Kidney epithelial cell (primary cell): ENCODE measurements at regions not wholly inside any gene's neighbourhood (a gene's known extent, or its start where the extent isn't known, plus 50 kb on each side); places are given as distances from the start of the nearest gene placed in this dataset.

Experiments
- DNase-seq: peaks from one replicate; pipeline ENCODE4 v3.0.0-alpha.2; 2010; ENCODE audit warnings: low read depth
- H3K27me3 ChIP-seq: 2 replicates; pipeline ENCODE4 v1.6.0; 2011; ENCODE audit warnings: low read length; ENCODE audit not compliant: control insufficient read depth, insufficient read depth
- H3K36me3 ChIP-seq: 2 replicates; pipeline ENCODE4 v1.5.1; 2011; ENCODE audit warnings: low read length; ENCODE audit not compliant: control insufficient read depth, insufficient read depth
- H3K4me3 ChIP-seq: 2 replicates; pipeline ENCODE4 v1.5.1; 2011; ENCODE audit warnings: low read depth, mild to moderate bottlenecking, control low read depth, low read length
- TF ChIP-seq, protein P1 (sequence below): IDR thresholded peaks from 2 replicates; pipeline ENCODE4 v1.5.1; 2011; ENCODE audit warnings: mild to moderate bottlenecking, moderate library complexity, low read length, control low read depth, inconsistent platforms; ENCODE audit not compliant: insufficient read depth, poor library complexity, severe bottlenecking

DNA sequence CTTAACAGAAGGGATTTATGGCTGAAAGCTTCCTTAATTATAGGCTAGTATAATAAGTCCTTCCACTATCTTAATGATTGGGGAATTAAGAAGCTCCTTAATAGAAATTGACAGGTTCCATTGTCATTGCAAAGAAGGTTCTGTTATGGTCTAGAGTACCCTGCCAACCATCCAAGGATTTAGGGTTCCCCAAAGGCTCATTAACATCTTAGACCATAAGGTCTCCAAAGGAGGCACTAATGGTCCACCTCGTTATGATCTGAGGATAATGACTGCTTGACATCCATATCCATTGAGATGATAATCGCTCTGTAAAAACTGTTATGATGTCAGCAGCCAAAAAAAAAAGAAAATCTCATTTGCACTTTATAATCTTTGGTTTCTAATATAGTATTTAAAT lies 441.6 kb downstream of the GBA3 start:
- H3K27me3 ChIP-seq, result no peaks in the 10 kb centered on the region
- no peak overlapping the region for H3K4me3 ChIP-seq
- DNase-seq, result no peak
- TF ChIP-seq, protein P1, sequence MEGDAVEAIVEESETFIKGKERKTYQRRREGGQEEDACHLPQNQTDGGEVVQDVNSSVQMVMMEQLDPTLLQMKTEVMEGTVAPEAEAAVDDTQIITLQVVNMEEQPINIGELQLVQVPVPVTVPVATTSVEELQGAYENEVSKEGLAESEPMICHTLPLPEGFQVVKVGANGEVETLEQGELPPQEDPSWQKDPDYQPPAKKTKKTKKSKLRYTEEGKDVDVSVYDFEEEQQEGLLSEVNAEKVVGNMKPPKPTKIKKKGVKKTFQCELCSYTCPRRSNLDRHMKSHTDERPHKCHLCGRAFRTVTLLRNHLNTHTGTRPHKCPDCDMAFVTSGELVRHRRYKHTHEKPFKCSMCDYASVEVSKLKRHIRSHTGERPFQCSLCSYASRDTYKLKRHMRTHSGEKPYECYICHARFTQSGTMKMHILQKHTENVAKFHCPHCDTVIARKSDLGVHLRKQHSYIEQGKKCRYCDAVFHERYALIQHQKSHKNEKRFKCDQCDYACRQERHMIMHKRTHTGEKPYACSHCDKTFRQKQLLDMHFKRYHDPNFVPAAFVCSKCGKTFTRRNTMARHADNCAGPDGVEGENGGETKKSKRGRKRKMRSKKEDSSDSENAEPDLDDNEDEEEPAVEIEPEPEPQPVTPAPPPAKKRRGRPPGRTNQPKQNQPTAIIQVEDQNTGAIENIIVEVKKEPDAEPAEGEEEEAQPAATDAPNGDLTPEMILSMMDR, result no peak
- no peaks in the 10 kb centered on the region for H3K36me3 ChIP-seq

DNA sequence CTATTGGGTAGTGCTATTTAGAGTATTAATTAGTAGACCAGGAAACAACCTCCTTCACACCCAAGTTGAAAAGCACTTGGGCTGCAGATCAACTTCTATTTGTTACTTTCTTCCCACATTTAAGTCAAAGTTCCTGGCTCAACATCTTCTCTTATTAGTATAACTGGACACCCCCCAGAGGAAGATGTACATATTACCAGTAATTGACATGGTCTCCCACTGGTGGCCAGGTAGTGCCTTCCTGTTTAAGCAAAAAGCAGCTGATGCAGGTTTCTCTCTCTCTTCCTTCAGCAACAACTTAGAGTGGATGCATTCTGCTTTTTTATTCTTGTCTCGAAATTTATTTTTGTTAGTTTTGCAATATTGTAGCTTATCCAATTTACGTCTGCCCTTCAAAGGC lies 438.1 kb downstream of the GBA3 start:
- no peaks in the 10 kb centered on the region for H3K27me3 ChIP-seq
- no peak for DNase-seq
- H3K4me3 ChIP-seq, result no peak overlapping the region
- TF ChIP-seq, protein P1, result no peak
- no peaks in the 10 kb centered on the region for H3K36me3 ChIP-seq

DNA sequence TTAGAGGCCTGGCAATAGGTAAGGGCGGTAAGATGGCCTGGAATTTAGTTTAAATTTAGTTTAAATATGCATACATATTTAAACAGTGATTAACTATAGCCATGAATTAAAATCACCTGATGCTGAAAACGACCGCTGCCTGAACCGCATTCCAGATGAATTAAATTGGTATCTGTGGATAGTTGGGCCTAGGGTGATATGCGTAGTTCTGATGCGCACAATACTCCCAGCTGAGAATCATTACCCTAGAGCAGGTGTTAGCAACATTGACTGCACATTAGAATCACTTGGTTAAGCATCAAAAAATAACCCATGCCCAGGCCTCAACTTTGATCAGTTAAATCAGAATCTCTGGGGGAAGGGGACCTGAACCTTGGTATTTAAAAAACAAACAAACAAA lies 432.4 kb downstream of the GBA3 start:
- TF ChIP-seq, protein P1, result no peak
- DNase-seq, result no peak

DNA sequence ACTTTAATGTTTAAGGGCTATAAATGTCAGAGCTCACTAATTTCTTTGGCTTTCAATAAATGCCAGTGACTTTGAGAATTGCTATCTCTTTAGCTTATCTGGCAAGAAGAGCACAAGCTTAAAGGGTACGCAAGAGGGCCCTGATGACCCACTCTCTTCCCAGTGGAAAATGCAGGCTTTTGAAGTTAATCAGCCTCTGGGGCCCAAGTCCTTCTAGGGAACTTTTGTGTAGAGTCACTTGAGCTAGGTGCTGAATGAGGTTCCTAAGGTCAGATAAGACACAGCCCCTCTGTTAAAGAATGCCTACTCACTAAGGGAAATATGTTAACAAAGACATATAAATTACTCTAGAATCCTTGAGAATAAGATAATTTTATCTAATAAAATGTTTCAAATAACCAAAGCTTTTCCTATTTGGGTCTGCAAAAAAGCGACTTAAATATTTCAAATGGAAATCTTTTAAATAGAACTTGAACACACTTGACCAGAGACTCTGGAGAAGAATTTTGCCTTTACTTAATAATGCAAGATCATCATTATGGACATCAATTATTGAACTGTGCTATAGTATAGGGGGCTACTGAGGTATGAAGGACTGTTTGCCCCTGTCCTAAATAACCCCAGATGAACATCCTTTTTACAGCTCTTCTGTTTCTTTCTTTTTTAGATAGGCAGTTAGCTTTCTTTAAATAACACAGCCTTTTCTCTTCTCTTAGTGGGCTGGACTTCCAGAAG lies 430.1 kb downstream of the GBA3 start:
- no peak for DNase-seq
- TF ChIP-seq, protein P1, result no peak
- no peak overlapping the region for H3K4me3 ChIP-seq
- H3K36me3 ChIP-seq, result no peaks in the 10 kb centered on the region
- no peaks in the 10 kb centered on the region for H3K27me3 ChIP-seq

More for the DNA sequence above, 432.4 kb downstream of the GBA3 start:
- Histone ChIP-seq H3K27me3 (no peaks in the 10 kb centered on the region), H3K36me3 (no peaks in the 10 kb centered on the region), H3K4me3 (no peak overlapping the region)

DNA sequence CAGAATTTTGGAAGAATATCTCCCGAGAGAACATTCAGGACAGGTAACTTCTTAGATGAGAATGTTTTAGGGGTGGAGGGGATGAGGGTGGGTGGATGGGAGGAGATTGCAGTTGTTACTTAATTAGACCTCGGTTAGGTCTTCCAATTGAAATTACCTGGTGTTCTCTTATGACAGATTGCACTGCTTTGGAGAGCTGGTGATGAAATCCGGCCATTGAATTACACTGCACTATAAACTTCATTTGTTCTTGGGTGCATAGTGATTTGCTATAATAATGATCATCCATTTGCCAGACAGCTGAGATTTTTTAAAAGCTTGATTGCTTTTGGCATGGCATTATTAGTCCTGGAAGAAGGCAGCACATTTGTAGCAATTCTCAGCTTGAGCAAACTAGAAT lies 427.6 kb downstream of the GBA3 start:
- Histone ChIP-seq H3K27me3 (no peaks in the 10 kb centered on the region), H3K4me3 (no peak overlapping the region), H3K36me3 (no peaks in the 10 kb centered on the region)
- no peak for DNase-seq
- TF ChIP-seq, protein P1, result no peak

DNA sequence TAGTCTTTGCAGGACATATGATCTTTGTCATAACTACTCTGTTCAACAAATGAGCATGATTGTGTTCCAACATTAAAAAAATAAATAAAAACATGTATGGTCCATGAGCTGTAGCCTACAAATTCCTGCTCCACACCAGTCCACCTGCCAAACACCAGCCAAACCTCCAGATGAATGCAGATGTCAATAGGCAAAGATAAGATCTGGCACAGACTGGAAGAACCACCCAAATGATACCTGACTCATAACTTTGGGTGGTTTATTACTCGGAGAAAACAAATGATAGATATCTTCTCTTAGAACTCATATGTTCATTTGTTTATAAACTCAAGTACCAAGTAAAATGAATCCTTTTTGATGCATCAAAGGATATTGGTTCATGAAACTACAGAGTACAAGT lies 425.1 kb downstream of the GBA3 start:
- TF ChIP-seq, protein P1, result no peak
- no peaks in the 10 kb centered on the region for H3K36me3 ChIP-seq

More for the DNA sequence above, 425.1 kb downstream of the GBA3 start:
- no peak for DNase-seq
- Histone ChIP-seq H3K4me3 (no peak overlapping the region), H3K27me3 (no peaks in the 10 kb centered on the region)
